ENCODE measurements at regions not wholly inside any gene's neighbourhood (a gene's known extent, or its start where the extent isn't known, plus 50 kb on each side); places are given as distances from the start of the nearest gene placed in this dataset.

DNA sequence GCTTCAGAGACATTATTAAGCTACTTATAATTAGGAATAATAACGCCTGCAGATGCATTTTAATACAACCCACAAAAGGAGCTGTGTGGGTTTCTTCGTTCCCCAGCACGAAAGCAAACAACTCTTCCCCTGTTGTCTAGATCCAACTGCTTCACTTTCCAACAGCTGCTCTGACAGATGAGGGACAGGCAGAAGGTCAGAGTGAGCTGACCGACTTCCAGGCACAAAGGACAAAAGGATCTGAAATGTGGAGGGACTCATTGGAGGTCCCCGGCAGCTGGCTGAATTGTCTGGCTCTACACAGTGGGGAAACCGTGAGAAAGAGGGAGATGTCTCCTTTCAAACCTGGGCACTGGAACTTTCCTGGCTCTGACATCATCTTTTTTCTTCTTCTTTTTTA lies 79.1 kb upstream of the ALDH1B1 start:
- DNase-seq (ENCODE audit: low read depth in 3 of 3), result no peak

DNA sequence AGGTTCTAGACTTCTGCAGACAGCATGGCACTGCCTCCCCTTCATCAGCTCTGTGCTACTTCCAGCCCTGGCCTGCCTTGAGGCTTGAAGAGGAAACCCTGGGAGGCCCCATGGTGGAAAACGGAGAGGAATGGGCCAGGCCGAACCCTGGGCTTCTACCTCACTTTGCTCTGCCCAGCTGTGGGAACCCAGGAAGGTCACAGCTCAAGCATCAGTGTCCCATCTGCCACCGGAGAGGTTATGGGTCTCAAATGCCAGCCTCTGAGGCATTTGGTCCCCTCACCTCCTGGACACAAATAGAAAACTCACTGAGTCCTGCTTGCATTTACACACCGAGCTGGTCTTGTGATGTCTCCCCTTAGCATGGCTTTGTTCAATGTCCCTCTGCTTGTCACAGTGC lies 80.1 kb upstream of the ALDH1B1 start:
- no peak for DNase-seq (ENCODE audit: low read depth in 3 of 3)

DNA sequence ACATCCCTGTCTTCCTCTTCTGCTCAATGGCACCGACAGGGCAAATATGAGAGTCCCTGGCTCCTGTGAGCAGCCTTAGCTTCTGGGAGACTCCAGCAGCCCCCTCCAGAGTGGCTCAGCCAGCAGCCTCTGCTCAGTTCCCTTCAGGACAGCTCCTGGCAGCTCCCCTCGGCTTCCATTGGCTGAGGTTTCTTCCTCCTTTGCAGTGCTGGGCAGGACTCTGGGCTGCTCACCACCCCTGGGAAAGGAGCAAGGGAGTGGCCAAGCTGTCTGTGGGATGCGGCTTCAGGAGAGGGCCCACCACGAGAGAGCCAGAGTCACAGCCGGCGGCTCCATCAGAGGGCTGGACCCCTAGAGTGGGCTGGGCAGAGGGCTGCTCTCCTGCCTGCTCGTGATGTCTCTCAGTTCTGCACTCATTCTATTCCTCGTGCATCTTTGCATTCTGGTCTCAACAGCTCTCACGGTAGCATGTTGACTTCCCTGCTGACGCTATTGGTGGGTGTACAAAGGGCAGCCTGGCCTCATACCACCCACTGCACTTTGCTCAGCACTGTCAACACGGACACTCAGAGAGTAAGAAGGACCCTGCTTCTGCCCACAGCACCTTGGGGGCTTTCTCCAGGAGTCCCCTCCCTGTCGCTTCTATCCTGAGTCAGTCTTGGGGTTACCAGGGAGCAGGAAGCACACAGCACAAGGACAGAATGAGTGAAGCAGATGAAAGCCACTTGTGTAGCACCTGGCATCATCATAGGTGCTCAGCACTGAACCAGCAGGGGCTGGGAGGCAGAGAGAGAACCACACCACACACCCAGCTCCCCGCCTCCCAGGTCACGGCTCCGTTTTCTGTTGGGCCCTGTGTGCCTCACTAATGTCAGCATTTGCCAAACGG lies 80.9 kb upstream of the ALDH1B1 start:
- no peak for DNase-seq (ENCODE audit: low read depth in 3 of 3)

DNA sequence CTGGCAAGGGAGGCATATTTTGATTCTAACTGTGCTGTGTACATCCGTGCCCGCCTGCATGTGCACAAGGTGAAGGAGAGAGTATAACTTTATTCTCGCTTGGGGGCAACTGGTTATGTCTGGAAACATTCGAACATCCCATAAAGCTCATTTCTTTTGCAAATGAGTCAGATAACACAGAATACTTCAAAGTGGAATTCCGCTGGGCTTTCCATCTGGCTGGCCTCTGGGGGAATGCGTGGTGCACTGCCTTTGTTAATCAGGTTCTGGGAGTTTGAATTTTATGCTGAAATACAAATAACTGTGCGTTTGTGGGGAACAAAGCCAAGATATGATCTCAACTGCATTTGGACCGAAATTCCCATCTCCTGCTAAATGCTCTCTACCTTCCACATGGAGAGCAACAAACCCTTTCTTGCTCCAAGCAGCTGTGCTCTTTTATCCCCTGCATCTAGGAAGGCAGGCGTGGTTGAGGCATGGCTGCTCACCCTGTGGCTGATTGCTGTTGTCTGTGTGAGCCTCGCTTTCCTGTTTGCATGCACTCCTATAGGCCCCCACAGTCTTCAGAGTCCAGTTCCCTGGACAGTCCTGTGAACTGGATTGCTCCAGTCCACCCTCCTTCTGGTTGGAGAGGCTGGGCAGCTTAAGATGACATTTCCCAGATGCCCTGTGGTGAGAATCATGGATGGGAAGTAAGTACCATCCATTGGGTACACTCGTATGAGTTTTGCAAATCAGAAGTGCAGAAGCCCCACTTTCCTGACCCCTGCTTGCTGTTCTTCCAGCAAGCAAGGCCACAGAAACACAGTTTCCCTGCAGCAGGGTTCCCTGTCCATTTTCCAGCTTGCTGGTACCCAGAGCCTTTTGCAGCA lies 82.9 kb upstream of the ALDH1B1 start:
- DNase-seq (ENCODE audit: low read depth in 3 of 3), result no peak

DNA sequence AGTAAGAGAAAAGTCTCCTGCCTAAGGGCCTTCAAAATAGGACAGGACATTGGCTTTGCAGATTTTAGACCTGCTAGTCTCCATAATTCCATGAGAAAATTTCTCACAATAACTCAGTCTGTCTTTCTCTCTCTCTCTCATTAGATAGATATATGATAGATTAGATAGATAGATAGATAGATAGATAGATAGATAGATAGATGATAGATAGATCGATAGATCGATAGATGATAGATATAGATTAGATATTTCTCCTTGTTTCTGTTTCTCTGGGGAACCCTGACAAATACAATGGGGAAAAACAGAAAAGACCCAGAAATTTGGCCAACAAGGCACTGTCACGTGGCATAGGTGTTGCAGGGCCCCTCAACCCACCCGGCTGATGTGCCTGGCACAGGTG lies 84.4 kb upstream of the ALDH1B1 start:
- no peak for DNase-seq (ENCODE audit: low read depth in 3 of 3)

DNA sequence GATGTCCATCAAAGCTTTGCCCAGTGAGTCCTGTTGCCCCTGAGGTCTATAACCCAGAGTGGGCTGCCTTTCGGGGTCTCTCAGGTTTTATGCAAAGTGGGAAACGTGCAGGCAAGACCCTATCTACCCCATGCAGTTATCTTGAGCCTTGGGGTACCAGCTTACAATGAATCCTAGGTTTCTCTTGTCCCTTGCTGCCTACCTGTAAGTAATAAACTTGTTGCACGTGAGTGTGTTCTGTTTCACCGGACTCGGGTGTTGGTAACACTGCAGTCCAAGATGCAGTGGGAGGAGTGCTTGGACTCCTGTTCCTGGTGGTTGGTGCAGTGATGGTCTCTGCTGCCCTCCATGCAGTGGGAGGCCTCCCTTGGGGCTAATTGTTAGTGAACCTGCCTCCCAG lies 85.6 kb upstream of the ALDH1B1 start:
- DNase-seq (ENCODE audit: low read depth in 3 of 3), result no peak

DNA sequence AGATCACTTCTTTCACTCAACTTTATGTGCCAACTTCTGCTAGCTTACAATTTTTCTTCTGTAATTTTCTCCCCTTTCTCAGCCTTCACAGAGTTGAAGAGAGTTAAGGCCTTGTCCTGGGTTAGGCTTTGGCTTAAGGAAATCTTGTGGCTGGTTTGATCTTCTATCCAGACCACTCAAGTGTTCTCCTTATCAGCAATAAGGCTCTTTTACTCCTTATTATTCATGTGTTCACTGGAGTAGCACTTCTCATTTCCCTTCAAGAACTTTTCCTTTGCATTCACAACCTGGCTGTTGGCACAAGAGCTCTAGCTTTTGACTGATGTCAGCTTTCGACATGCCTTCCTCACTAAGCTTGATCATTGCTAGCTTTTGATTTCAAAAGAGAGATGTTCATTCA lies 86.9 kb upstream of the ALDH1B1 start:
- no peak for DNase-seq (ENCODE audit: low read depth in 3 of 3)

DNA sequence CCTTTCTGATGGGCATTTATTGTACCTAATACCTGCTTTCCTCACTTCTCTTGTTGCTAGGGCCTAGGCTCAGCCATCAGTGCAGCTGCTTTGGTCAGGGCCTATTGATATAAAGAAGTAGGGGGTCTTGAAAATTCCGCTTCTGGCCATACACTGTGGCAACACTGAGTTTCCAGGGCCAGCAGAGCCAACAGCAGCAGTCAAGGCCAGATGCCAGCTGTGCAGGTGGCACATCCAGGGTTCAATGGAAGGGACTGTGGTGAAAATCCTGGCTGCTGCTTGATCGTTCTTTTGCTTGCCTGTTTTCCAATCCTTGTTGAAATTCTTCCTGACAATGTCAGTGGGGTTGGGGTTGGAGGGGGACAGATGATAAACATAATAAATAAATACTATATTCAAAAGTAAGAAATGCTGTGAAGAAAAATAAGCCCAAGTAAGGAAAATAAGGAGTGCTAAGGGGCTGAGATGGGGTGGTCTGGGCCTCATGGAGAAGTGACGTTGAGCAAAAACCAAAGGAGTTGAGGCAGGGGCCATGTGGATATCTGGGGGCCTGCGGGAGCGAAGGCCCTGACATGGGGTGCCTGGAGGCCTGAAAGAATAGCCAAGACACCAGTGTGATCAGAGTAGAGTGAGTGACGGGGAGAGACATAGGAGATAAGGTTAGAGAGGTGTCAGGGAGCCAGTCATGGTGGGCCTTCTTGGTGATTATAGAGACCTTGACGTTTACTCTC lies 91.0 kb upstream of the ALDH1B1 start:
- no peak for DNase-seq (ENCODE audit: low read depth in 3 of 3)

DNA sequence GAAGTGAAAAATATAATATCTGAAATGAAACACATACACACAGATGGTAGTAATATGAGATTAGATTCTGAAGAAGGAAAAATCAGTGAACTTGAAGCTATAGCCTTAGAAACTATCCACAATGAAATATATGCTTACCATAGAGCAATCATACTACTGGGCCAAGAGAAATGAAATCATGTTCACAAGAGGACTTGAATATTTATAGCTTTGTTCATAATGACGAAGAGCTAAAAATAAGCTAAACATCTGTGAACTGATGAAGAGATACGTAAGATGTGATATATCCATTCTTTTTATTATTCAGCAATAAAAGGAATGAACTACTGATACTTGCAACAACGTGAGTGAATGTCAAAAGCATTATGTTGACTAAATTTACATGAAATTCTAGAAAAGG lies 92.6 kb upstream of the ALDH1B1 start:
- no peak for DNase-seq (ENCODE audit: low read depth in 3 of 3)

DNA sequence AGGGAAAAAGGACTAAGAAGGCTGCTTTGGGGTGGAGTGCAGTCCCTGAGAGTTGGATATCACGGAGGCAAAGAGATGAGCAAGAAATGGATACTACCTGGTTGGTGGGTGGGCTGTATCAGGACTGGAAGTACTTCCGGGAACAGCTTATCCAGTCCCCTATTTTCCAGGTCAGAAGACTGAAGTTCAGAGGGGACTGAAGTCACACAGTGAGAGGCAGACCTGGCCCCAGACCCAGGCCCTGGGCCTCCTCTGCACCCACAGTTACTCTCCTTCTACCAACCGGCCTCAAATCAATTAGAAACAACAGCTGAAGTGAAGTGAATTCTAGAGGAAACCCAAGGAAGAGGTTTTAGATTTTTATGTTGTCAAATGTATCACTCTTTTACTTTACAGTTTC lies 93.6 kb upstream of the ALDH1B1 start:
- no peak for DNase-seq (ENCODE audit: low read depth in 3 of 3)

DNA sequence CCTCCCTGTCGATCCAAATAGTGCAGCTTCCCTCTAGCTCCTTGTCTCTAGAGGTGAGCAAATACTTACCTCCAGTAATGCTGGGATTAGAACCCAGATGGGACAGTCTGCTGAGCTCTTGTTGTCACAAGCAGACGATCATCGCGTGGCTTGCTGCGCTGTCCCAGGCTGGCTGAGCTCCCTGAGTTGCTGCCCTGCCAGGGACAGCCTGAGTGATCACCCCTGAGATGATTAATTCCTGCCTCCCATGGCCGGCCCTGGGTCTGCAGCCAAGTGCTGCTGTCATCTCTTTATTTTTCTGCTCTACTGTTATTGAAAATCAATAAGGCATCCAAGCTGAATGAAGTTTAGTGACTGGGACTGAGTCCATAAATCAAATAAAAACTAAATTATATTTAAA lies 94.0 kb upstream of the ALDH1B1 start:
- no peak for DNase-seq (ENCODE audit: low read depth in 3 of 3)

DNA sequence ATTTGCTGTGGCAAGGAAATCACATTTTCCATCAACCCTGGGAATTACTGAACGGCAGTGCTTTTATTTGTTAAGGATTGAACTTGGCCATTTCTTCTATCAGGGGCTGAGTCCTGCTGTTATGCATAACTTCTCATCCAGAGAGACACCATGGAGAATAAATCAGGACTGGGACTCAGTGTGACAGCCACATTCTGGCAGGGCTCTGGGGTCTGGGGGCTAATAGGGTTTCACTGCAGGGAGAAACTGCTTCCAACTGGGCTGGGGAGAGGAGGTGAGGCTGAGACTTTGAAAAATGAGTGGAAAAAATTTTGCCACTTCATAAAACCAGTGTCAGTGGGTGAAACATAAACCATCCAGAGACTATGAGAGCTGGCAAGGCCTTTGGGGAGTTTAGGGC lies 95.7 kb upstream of the ALDH1B1 start:
- no peak for DNase-seq (ENCODE audit: low read depth in 3 of 3)

DNA sequence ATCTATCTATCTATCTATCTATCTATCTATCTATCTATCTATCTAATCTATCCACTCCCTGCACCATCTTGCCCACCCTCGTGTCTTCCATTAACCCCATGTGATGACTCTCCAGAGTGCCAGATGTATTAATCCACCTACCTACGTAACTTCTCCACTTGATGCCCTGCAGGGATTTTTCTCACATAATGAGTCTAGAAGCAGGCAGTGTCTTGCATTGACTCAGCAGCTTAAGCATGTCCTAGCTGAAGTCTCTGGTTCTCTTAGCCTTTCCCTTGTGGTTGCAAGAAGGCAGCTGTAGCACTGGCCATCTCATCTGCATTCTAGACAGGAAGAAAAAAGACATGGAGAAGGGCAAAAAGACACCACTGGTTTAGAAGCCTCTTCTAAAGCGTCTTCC lies 96.7 kb upstream of the ALDH1B1 start:
- no peak for DNase-seq (ENCODE audit: low read depth in 3 of 3)

DNA sequence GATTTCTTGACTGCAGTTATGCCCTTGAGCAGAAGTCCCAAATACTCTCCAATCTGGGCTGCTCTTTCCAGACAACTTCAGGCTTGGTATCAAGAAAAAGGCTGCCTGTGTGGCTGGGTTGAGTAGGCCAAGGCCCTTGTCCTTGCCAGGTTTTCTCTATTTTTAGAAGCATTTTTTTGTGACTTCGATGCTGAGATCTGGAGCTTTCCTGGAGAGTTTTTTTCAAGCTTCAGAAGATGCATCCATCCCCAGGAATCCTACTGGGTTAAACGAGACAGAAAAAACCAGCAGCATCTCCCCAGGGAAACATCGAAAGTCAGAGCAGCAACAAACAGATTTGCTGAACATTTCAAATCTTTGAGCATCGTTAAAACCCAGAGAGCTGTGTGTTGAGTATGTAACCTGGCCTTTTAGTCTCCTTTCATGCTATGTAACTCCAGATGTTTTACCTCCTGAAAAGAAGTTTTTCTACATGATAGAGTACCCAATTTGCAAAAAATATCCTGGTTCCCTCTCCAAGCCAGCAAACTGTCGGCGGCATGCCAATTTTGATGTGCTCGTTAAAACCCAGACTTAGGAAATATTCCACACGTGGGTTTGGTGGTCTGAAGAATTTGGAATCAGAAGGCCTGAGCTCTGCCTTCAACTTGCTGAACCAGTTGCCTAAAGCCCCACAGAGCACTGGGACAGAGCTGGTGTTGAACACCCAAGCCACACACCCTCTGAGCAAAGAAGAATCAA lies 98.1 kb upstream of the ALDH1B1 start:
- DNase-seq (ENCODE audit: low read depth in 3 of 3), result no peak

DNA sequence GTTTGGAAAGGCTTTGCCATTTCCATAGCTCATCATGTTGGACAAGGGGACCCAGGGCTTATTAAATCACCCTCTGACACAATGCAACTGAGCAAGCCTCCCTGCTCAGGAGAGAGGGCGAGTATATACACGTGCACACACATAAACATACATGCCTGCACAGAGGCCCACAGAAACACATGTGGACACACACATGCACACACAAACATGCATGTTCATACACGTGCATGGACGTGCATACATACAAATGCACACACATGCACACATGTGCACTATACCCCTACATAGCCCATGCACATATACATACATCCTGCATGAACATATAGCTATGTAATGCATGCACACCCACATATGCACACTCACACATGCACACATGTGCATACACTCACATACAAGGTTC lies 99.5 kb upstream of the ALDH1B1 start:
- no peak for DNase-seq (ENCODE audit: low read depth in 3 of 3)

DNA sequence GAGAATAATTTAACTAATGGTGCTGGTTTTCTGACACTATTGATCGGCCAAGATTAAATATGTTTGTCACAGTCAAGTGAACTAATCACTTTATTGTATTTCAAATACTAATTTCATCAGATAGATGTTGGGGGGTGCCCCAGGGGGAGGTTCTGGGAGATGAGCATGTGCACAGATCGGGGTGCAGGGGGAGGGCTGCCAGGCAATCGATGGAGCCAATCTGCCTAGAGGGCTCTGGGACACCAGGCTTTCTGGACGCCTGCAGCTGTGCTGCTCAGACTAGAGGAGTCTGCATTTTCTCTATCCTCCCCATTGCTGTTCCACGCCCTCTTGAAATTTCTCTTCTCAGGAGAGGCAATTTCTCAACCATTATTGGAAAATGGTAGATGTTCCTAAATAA lies 100.0 kb upstream of the ALDH1B1 start:
- no peak for DNase-seq (ENCODE audit: low read depth in 3 of 3)

DNA sequence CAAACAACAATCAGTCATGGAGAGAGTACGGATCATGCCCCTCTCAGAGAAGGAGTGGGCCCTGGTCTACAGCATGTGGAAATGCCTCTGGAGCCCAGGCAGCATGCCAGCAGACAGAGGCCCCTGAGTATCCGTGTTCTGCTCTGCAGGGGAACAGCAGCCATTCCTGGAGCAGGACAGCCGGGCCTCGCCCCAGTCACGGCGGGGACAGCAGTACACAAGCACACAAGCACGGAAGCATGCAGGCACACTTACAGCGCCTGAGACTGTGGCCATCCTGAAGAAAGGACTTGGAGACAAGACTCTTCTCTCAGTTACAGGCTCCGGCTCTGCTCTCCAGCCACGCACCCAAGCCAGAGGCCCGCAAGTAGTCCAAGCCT lies 102.6 kb upstream of the ALDH1B1 start:
- DNase-seq (ENCODE audit: low read depth in 3 of 3), result no peak

DNA sequence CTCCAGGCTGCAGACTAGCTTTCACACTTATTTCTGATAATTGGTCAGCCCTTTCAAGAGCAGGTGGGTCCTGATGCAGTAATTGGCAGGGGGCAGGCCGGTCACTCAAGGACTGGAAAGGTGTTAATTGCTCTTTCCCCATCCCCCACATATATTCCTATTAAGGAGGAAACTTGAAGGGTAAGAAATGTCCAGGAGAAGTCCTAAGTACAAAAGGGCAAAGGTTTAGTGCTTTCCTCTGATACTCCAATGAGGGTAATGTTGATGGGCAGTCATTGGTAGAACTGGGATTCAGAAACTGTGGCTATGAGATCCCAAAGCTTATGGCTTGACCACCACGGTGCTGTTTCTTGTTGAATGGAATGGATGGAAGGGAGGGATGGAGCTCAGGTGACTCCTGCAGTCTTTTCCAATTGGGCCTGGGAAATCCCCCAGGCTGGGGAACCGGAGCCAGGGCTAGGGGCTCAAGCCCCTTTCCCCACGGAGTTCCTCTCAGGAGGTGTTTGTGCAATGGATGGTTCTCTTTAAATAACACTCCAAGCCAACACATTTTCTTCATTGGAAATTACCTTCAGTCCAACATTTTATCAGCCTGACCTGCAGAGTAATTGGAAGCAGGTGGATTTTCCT lies 103.2 kb upstream of the ALDH1B1 start:
- DNase-seq (ENCODE audit: low read depth in 3 of 3), result no peak

DNA sequence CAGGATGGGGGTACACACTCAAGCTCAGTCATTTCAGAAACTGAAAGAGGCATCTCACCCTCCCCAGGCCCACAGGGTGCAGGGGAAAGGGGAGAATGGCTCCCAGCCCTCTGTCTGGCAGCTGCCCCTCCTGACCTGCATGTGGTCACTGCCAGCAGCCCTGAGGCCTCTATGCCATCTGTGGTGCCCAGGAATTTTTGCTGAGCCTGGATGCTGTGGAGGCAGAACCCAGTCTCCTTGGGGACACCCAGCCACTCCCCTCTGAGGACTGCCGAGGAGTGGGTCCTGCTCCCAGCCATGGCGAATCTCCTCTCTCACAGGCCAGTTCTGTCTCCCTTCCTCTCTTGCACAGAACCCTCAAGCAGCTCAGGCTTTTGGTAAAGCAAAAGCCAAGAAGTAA lies 104.0 kb upstream of the ALDH1B1 start:
- no peak for DNase-seq (ENCODE audit: low read depth in 3 of 3)

DNA sequence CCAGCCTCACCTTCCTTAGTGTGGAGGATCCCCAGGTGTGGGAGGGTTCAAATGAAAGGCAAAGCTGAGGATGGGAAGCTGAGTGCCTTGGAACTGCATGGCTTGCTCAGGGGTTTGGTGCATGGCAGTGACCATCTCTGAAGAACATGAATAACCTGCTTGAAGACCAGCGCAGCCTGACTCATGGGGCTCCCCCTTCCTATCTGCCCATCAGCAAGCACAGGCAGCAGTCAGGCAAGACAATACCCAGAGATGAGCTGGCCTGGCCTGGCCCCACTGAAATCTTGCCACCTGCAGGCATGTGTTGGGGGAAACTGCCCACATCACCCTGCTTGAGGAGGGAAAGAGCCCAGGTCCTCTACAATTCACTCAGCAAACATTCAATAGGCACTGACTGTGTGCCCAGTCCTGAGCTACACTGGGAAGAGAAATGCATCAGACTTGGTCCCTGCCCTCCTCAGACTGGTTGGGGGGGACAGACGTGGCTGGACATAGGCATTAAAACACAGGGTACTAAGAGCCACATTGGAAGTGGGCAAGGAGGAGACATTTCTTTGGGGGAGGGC lies 105.0 kb upstream of the ALDH1B1 start:
- no peak for DNase-seq (ENCODE audit: low read depth in 3 of 3)

DNA sequence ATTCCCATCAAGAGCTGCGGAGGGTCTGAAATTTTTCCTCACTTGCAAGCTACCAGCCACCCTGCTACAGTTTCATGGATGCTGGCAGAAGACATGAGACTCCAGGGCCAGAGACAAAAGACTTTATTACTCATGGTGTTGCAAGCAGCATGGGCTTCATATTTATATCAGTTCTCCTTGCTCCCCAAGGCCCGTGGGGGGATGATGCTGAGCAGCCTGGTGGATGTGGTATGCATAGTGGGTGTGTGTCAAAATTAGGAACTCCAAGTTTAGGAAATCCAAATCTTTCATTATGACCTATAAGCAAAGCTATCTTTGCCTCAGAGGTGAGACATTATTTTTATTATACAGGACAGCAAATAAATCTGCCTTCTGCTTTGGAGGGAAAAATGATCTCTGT lies 105.7 kb upstream of the ALDH1B1 start:
- DNase-seq (ENCODE audit: low read depth in 3 of 3), result no peak
